Liver (tissue), 8 donors: ENCODE measurements at regions not wholly inside any gene's neighbourhood (a gene's known extent, or its start where the extent isn't known, plus 50 kb on each side); places are given as distances from the start of the nearest gene placed in this dataset.

Experiments used
- DNase-seq: peaks from one replicate; pipeline ENCODE4 v3.0.0-alpha.2; 2017; ENCODE audit warnings: low spot score
- H3K27ac ChIP-seq, 2 donors: one replicate each; pipeline ENCODE4 v1.7.0; 2013; ENCODE audit warnings: inconsistent platforms in 2 of 2, low read length in 2 of 2, control low read depth in 1 of 2, low read depth in 1 of 2, mild to moderate bottlenecking in 1 of 2
- H3K27me3 ChIP-seq, 4 donors: one replicate each; pipeline versions ENCODE4 v1.6.1 to v1.7.0; 2013; ENCODE audit warnings: low read length in 3 of 4, inconsistent platforms in 1 of 4, mild to moderate bottlenecking in 1 of 4, moderate library complexity in 1 of 4; ENCODE audit not compliant: control insufficient read depth in 4 of 4, insufficient read depth in 4 of 4
- H3K36me3 ChIP-seq, 4 donors: one replicate each; pipeline versions ENCODE4 v1.6.1 to v1.7.0; 2013; ENCODE audit warnings: low read length in 3 of 4, mild to moderate bottlenecking in 3 of 4, low read depth in 1 of 4, moderate library complexity in 1 of 4; ENCODE audit not compliant: control insufficient read depth in 4 of 4, insufficient read depth in 3 of 4
- H3K4me1 ChIP-seq, 4 donors: one replicate each; pipeline versions ENCODE4 v1.6.1 to v1.7.0; 2013; ENCODE audit warnings: low read length in 3 of 4, mild to moderate bottlenecking in 3 of 4, moderate library complexity in 1 of 4; ENCODE audit not compliant: control insufficient read depth in 4 of 4, insufficient read depth in 4 of 4
- H3K4me3 ChIP-seq, 3 donors: one replicate each; pipeline versions ENCODE4 v1.6.1 to v1.7.0; 2013; ENCODE audit warnings: low read length in 3 of 3, control low read depth in 1 of 3, low read depth in 1 of 3, mild to moderate bottlenecking in 1 of 3
- H3K9ac ChIP-seq, 2 donors: one replicate each; pipeline ENCODE4 v1.7.0; 2013; ENCODE audit warnings: low read length in 2 of 2, mild to moderate bottlenecking in 2 of 2, moderate library complexity in 2 of 2, control low read depth in 1 of 2, low read depth in 1 of 2
- H3K9me3 ChIP-seq, 4 donors: one replicate each; pipeline versions ENCODE4 v1.6.1 to v1.7.0; 2013; ENCODE audit warnings: low read length in 3 of 4; ENCODE audit not compliant: control insufficient read depth in 4 of 4
- ATF3 ChIP-seq: IDR thresholded peaks from 2 replicates; pipeline ENCODE4 v1.6.1; 2016; ENCODE audit warnings: antibody characterized with exemption
- CTCF ChIP-seq: fragments of 150-350 bp; IDR thresholded peaks from 2 replicates; pipeline ENCODE4 v1.5.1; 2017; ENCODE audit warnings: improper control_type of control experiment, low read depth, low read length; ENCODE audit not compliant: missing input control
- EGR1 ChIP-seq, 2 donors: IDR thresholded peaks; 2 replicates each; pipeline ENCODE4 v1.6.1; 2016 to 2018; ENCODE audit warnings: antibody characterized with exemption in 2 of 2, low read depth in 2 of 2
- FOXA1 ChIP-seq: IDR thresholded peaks from 2 replicates; pipeline ENCODE4 v1.6.1; 2016; ENCODE audit warnings: antibody characterized with exemption
- FOXA2 ChIP-seq: IDR thresholded peaks from 2 replicates; pipeline ENCODE4 v1.6.1; 2016; ENCODE audit warnings: antibody characterized with exemption
- GABPA ChIP-seq, 2 donors: IDR thresholded peaks in 1 of 2; conservative IDR thresholded peaks in 1 of 2; 2 replicates each; pipeline ENCODE4 v1.6.1; 2016; ENCODE audit warnings: antibody characterized with exemption in 2 of 2, mild to moderate bottlenecking in 1 of 2, moderate library complexity in 1 of 2
- HNF4A ChIP-seq, 2 donors: conservative IDR thresholded peaks; 2 replicates each; pipeline ENCODE4 v1.6.1; 2016; ENCODE audit warnings: antibody characterized with exemption in 2 of 2, mild to moderate bottlenecking in 2 of 2
- HNF4G ChIP-seq: IDR thresholded peaks from 2 replicates; pipeline ENCODE4 v1.6.1; 2016; ENCODE audit warnings: antibody characterized with exemption
- JUND ChIP-seq, 2 donors: IDR thresholded peaks; 2 replicates each; pipeline ENCODE4 v1.6.1; 2016; ENCODE audit warnings: antibody characterized with exemption in 2 of 2
- MAX ChIP-seq: IDR thresholded peaks from 2 replicates; pipeline ENCODE4 v1.6.1; 2016; ENCODE audit warnings: antibody characterized with exemption
- NR2F2 ChIP-seq: IDR thresholded peaks from 2 replicates; pipeline ENCODE4 v1.6.1; 2016; ENCODE audit warnings: antibody characterized with exemption
- RAD21 ChIP-seq, 2 donors: IDR thresholded peaks; 2 replicates each; pipeline ENCODE4 v1.6.1; 2016; ENCODE audit warnings: antibody characterized with exemption in 2 of 2, mild to moderate bottlenecking in 2 of 2
- RXRA ChIP-seq, 2 donors: IDR thresholded peaks; 2 replicates each; pipeline ENCODE4 v1.6.1; 2017 to 2018; ENCODE audit warnings: antibody characterized with exemption in 2 of 2, mild to moderate bottlenecking in 1 of 2
- SP1 ChIP-seq: IDR thresholded peaks from 2 replicates; pipeline ENCODE4 v1.6.1; 2018; ENCODE audit warnings: antibody characterized with exemption, mild to moderate bottlenecking
- TAF1 ChIP-seq: conservative IDR thresholded peaks from 2 replicates; pipeline ENCODE4 v1.6.1; 2016; ENCODE audit warnings: antibody characterized with exemption, mild to moderate bottlenecking
- ZBTB33 ChIP-seq: IDR thresholded peaks from 2 replicates; pipeline ENCODE4 v1.6.1; 2016; ENCODE audit warnings: antibody characterized with exemption
- WGBS: extraction: QIAGEN DNeasy Blood & Tissue Kit; methylation state at CpG from one replicate; pipeline ENCODE4 v1.1.7; 2013; 5-methylcytosine and 5-hydroxymethylcytosine counted together
- TF ChIP-seq, protein P1 (sequence below): IDR thresholded peaks from 2 replicates; pipeline ENCODE4 v1.6.1; 2016; ENCODE audit warnings: antibody characterized with exemption, mild to moderate bottlenecking
- donor health status: healthy.
- donor health status: healthy.
- donor health status: healthy.
- donor health status: healthy.
- donor health status: healthy.

DNA sequence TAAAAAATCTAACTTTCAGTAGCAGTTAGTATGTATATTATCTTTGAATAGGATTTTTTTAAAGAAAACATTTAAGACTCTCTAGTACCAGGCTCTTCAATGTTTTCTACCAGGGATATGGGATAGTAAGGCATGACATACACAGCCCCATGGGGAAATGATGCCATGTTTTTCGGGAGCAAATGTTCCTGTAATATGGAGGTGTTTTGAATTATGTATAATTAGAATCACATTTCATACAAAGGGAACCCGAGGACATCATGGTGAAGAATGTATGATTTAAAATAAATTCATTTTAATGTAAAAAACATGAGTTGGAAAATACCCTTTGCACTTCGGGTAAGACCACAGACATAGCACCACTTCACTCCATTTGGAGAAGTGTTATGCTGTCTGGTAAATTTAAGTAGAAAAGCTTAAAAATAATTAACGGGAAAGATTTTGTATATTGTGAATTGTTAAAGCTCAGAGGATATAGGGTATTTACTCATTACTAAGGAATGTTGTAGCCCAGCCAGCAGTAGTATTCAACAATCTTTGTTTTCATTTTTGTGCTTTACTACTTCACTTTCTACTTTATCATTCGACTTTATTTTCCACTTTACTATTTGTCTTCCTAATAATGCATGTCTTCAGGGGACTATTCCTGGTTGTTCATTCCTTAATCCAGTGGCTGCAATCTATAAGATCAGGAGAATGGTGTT lies 2050.7 kb downstream of the ARAP2 start:
- Histone ChIP-seq H3K9ac (no peak overlapping the region), H3K36me3 (no peaks in the 10 kb centered on the region), H3K9me3 (no peaks in the 10 kb centered on the region), H3K27ac (no peak overlapping the region), H3K4me1 (peaks cover 0 to 4% (median 2%) of the 10 kb centered on the region in 4 donors), H3K27me3 (no peaks in the 10 kb centered on the region), H3K4me3 (no peak overlapping the region)
- DNase-seq = no peak
- WGBS = 72% methylated on average over 5 of the region's 5 CpGs
- TF ChIP-seq GABPA (IDR thresholded peaks at IDR 0.05 in 1 of 2, conservative IDR thresholded peaks at IDR 0.05 in 1 of 2) (no peak), FOXA1 (no peak), TAF1 (no peak), HNF4G (no peak), MAX (no peak), HNF4A (conservative IDR thresholded peaks at IDR 0.05) (no peak), EGR1 (IDR thresholded peaks at IDR 0.05; ENCODE audit: low read depth in 2 of 2) (no peak), ZBTB33 (no peak)
- TF ChIP-seq, protein P1, sequence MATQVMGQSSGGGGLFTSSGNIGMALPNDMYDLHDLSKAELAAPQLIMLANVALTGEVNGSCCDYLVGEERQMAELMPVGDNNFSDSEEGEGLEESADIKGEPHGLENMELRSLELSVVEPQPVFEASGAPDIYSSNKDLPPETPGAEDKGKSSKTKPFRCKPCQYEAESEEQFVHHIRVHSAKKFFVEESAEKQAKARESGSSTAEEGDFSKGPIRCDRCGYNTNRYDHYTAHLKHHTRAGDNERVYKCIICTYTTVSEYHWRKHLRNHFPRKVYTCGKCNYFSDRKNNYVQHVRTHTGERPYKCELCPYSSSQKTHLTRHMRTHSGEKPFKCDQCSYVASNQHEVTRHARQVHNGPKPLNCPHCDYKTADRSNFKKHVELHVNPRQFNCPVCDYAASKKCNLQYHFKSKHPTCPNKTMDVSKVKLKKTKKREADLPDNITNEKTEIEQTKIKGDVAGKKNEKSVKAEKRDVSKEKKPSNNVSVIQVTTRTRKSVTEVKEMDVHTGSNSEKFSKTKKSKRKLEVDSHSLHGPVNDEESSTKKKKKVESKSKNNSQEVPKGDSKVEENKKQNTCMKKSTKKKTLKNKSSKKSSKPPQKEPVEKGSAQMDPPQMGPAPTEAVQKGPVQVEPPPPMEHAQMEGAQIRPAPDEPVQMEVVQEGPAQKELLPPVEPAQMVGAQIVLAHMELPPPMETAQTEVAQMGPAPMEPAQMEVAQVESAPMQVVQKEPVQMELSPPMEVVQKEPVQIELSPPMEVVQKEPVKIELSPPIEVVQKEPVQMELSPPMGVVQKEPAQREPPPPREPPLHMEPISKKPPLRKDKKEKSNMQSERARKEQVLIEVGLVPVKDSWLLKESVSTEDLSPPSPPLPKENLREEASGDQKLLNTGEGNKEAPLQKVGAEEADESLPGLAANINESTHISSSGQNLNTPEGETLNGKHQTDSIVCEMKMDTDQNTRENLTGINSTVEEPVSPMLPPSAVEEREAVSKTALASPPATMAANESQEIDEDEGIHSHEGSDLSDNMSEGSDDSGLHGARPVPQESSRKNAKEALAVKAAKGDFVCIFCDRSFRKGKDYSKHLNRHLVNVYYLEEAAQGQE = no peak

GRCh38 chr4:34194585-34194984 lies 2049.7 kb downstream of the ARAP2 start:
- Histone ChIP-seq H3K27me3 (no peaks in the 10 kb centered on the region), H3K4me3 (no peak overlapping the region), H3K36me3 (no peaks in the 10 kb centered on the region), H3K9ac (no peak overlapping the region), H3K4me1 (peaks cover 0 to 6% (median 3%) of the 10 kb centered on the region in 4 donors), H3K27ac (no peak overlapping the region), H3K9me3 (no peaks in the 10 kb centered on the region)
- 88% methylated on average over 2 of the region's 2 CpGs for WGBS
- no peak for DNase-seq
- TF ChIP-seq ZBTB33 (no peak), ATF3 (no peak), HNF4A (conservative IDR thresholded peaks at IDR 0.05) (no peak), TAF1 (no peak), NR2F2 (no peak), JUND (IDR thresholded peaks at IDR 0.05) (no peak), HNF4G (no peak), MAX (no peak), GABPA (IDR thresholded peaks at IDR 0.05 in 1 of 2, conservative IDR thresholded peaks at IDR 0.05 in 1 of 2) (no peak), RXRA (IDR thresholded peaks at IDR 0.05) (no peak), RAD21 (IDR thresholded peaks at IDR 0.05) (no peak), FOXA2 (no peak), SP1 (no peak), CTCF (no peak), FOXA1 (no peak)
- TF ChIP-seq, protein P1 = no peak
